ENCODE measurements at regions not wholly inside any gene's neighbourhood (a gene's known extent, or its start where the extent isn't known, plus 50 kb on each side); places are given as distances from the start of the nearest gene placed in this dataset.

DNA sequence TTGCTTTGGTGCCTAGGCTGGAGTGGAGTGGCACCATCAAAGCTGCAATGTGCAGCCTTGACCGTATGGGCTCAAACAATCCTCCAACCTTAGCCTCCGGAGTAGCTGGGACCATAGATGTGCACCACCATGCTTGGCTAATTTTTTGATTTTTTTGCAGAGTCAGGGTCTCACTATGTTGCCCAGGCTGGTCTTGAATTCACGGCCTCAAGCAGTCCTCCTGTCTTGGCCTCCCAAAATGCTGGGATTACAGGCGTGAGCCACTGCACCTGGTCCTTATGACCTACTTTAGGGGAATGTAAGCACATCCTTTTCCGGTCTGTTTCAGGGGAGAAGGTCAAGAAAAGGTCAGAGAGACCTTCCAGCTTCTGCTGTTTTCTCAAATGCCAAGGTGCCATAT lies 53.4 kb upstream of the SPRED2 start:
- DNase-seq (ENCODE audit: low read depth in 4 of 4, low spot score in 1 of 4): no peak

DNA sequence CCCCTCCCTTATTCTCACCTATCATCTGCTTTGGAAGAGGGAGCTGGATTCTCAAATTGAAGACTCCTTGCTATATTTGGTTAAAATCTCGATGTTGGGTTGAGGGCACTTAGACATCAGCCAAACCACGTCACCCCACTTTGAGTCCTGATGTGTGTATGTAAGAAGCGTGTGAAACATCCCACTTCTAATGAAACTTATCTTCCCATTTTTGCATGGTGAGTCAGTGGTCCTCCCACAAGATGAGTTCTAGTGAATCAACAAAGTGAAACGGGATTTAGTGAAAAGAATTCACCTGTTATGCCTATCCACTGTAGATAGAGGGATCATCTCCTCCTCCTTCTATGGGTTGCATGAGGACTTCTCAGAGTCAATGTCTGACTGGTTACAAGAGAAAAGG lies 51.4 kb upstream of the SPRED2 start:
- DNase-seq (ENCODE audit: low read depth in 4 of 4, low spot score in 1 of 4): no peak

- no peak for DNase-seq (ENCODE audit: low read depth in 4 of 4, low spot score in 1 of 4)
These were observed 50.6 kb upstream of the SPRED2 start for GRCh38 chr2:65482971-65483370.
